ENCODE measurements at regions not wholly inside any gene's neighbourhood (a gene's known extent, or its start where the extent isn't known, plus 50 kb on each side); places are given as distances from the start of the nearest gene placed in this dataset.

DNA sequence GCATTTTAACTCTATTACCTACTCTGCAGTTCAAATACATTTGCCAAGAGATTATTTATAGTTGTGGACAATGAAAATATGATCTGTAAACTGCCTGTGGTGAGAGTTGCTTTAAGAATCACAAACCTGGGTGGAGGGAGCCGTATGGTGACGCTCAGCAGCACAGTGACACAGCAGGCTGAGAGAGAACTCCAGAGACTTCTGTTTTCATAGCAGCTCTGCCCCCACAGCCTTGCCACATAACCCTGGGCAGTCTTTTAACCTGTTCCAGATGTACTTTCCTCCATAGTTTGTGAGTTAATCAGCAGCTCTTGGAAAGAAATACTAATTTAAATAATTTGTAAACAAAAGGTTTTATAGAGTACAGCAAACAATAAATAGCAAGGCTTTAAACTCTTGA, 450.5 kb downstream of the ELAVL2 start:
- TF ChIP-seq CTCF (IDR thresholded peaks at IDR 0.05) (no peak), EZH2 (IDR thresholded peaks at IDR 0.05) (no peak), EZH2phosphoT487 (IDR thresholded peaks at IDR 0.05) (no peak)

Measured in neural progenitor cell (in vitro differentiated cells).